Bronchial epithelial cell (primary cell): ENCODE measurements at regions not wholly inside any gene's neighbourhood (a gene's known extent, or its start where the extent isn't known, plus 50 kb on each side); places are given as distances from the start of the nearest gene placed in this dataset.

Experiments used
- DNase-seq: peaks from one replicate; pipeline ENCODE4 v3.0.0-alpha.2; 2010; ENCODE audit warnings: low read depth
- FAIRE-seq: peaks from 2 replicates; lab custom pipeline; 2011; peaks lifted over from hg19 to GRCh38; lab: Jason Lieb, UNC
- H3K27me3 ChIP-seq: 2 replicates; pipeline ENCODE4 v1.5.1; 2011; ENCODE audit warnings: low read length; ENCODE audit not compliant: control insufficient read depth, insufficient read depth
- H3K36me3 ChIP-seq: 2 replicates; pipeline ENCODE4 v1.5.1; 2011; ENCODE audit warnings: low read length; ENCODE audit not compliant: control insufficient read depth, insufficient read depth
- H3K4me3 ChIP-seq: 2 replicates; pipeline ENCODE4 v1.5.1; 2011; ENCODE audit warnings: mild to moderate bottlenecking, low read depth, low read length, control low read depth
- CTCF ChIP-seq: IDR thresholded peaks from 2 replicates; pipeline ENCODE4 v1.5.1; 2011; ENCODE audit warnings: mild to moderate bottlenecking, moderate library complexity, low read length, control low read depth, inconsistent platforms; ENCODE audit not compliant: insufficient read depth, severe bottlenecking

GRCh38 chr5:6950250-6950649, 237.0 kb downstream of the TENT4A start:
- DNase-seq: peak; percentile 12
- H3K4me3 ChIP-seq: no peak overlapping the region
- no peak for FAIRE-seq
- H3K27me3 ChIP-seq: no peaks in the 10 kb centered on the region
- no peaks in the 10 kb centered on the region for H3K36me3 ChIP-seq
- TF ChIP-seq CTCF: no peak

GRCh38 chr5:6950860-6951259, 237.6 kb downstream of the TENT4A start:
- FAIRE-seq (no peak), DNase-seq (no peak)
- no peak for TF ChIP-seq CTCF
- no peaks in the 10 kb centered on the region for H3K27me3 ChIP-seq
- H3K4me3 ChIP-seq: no peak overlapping the region
- no peaks in the 10 kb centered on the region for H3K36me3 ChIP-seq

- FAIRE-seq: peak; percentile 86
- no peak for DNase-seq
- H3K36me3 ChIP-seq: no peaks in the 10 kb centered on the region
- no peak overlapping the region for H3K4me3 ChIP-seq
- TF ChIP-seq CTCF: no peak
- H3K27me3 ChIP-seq: no peaks in the 10 kb centered on the region
Measured at GRCh38 chr5:6961123-6961522, 247.9 kb downstream of the TENT4A start.

GRCh38 chr5:6961837-6962635, 248.8 kb downstream of the TENT4A start:
- FAIRE-seq (no peak), DNase-seq (no peak)
- no peaks in the 10 kb centered on the region for H3K27me3 ChIP-seq
- TF ChIP-seq CTCF: no peak
- no peaks in the 10 kb centered on the region for H3K36me3 ChIP-seq
- no peak overlapping the region for H3K4me3 ChIP-seq

GRCh38 chr5:6976971-6977370, 263.7 kb downstream of the TENT4A start:
- Histone ChIP-seq H3K36me3 (no peaks in the 10 kb centered on the region), H3K27me3 (no peaks in the 10 kb centered on the region), H3K4me3 (no peak overlapping the region)
- FAIRE-seq: no peak
- TF ChIP-seq CTCF: no peak
- DNase-seq: no peak

- DNase-seq (no peak), FAIRE-seq (peak; percentile 64)
- H3K4me3 ChIP-seq: no peak overlapping the region
- no peaks in the 10 kb centered on the region for H3K27me3 ChIP-seq
- TF ChIP-seq CTCF: no peak
- H3K36me3 ChIP-seq: no peaks in the 10 kb centered on the region
Measured at GRCh38 chr5:6979061-6979460, 265.8 kb downstream of the TENT4A start.
